ENCODE measurements at regions not wholly inside any gene's neighbourhood (a gene's known extent, or its start where the extent isn't known, plus 50 kb on each side); places are given as distances from the start of the nearest gene placed in this dataset.

DNA sequence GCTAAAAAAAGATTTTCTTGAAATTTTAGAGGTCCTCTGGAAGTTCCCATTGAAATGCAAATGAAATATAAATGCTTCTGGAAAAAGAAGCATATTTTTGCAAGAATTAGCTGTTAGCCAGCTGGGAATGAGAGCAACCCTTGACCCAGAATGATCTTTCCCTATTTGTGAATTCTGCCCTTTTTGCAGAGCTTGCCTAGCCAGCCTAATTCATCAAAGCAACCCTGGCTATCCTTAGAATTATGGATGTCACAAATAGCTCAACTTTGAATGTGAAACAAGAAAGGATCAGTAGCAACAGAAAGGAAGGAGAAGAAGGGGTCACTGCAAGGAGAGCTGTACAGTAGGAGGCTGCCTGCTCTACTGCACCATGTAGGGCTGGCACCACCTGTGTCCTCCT is 345.9 kb downstream of the EFNA5 start:
- TF ChIP-seq, protein P1, sequence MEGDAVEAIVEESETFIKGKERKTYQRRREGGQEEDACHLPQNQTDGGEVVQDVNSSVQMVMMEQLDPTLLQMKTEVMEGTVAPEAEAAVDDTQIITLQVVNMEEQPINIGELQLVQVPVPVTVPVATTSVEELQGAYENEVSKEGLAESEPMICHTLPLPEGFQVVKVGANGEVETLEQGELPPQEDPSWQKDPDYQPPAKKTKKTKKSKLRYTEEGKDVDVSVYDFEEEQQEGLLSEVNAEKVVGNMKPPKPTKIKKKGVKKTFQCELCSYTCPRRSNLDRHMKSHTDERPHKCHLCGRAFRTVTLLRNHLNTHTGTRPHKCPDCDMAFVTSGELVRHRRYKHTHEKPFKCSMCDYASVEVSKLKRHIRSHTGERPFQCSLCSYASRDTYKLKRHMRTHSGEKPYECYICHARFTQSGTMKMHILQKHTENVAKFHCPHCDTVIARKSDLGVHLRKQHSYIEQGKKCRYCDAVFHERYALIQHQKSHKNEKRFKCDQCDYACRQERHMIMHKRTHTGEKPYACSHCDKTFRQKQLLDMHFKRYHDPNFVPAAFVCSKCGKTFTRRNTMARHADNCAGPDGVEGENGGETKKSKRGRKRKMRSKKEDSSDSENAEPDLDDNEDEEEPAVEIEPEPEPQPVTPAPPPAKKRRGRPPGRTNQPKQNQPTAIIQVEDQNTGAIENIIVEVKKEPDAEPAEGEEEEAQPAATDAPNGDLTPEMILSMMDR (IDR thresholded peaks at IDR 0.05), result no peak
- TF ChIP-seq, protein P2, sequence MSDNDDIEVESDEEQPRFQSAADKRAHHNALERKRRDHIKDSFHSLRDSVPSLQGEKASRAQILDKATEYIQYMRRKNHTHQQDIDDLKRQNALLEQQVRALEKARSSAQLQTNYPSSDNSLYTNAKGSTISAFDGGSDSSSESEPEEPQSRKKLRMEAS (IDR thresholded peaks at IDR 0.05; ENCODE audit: low read depth), result no peak
- TF ChIP-seq POLR2AphosphoS5 (IDR thresholded peaks at IDR 0.05; ENCODE audit: low read depth, low read length), result no peak
- no peak for TF ChIP-seq SIN3A (IDR thresholded peaks at IDR 0.05; ENCODE audit: borderline replicate concordance, low read depth, low read length)
- no peak for TF ChIP-seq FOSL2 (IDR thresholded peaks at IDR 0.05; ENCODE audit: borderline replicate concordance, low read depth)
- no peak for TF ChIP-seq JUND (IDR thresholded peaks at IDR 0.05)
- TF ChIP-seq RAD21 (IDR thresholded peaks at IDR 0.05; ENCODE audit: low read length), result no peak
- no peak for TF ChIP-seq EZH2phosphoT487 (IDR thresholded peaks at IDR 0.05; ENCODE audit: borderline replicate concordance, low read depth)
- TF ChIP-seq EP300 (IDR thresholded peaks at IDR 0.05; ENCODE audit: borderline replicate concordance in 1 of 2, low read depth in 1 of 2, low read length in 1 of 2), result no peak
- TF ChIP-seq GABPA (IDR thresholded peaks at IDR 0.05; ENCODE audit: low read depth), result no peak
- TF ChIP-seq, protein P3, sequence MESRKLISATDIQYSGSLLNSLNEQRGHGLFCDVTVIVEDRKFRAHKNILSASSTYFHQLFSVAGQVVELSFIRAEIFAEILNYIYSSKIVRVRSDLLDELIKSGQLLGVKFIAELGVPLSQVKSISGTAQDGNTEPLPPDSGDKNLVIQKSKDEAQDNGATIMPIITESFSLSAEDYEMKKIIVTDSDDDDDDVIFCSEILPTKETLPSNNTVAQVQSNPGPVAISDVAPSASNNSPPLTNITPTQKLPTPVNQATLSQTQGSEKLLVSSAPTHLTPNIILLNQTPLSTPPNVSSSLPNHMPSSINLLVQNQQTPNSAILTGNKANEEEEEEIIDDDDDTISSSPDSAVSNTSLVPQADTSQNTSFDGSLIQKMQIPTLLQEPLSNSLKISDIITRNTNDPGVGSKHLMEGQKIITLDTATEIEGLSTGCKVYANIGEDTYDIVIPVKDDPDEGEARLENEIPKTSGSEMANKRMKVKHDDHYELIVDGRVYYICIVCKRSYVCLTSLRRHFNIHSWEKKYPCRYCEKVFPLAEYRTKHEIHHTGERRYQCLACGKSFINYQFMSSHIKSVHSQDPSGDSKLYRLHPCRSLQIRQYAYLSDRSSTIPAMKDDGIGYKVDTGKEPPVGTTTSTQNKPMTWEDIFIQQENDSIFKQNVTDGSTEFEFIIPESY (IDR thresholded peaks at IDR 0.05; ENCODE audit: borderline replicate concordance, low read depth), result no peak
